ENCODE measurements at regions not wholly inside any gene's neighbourhood (a gene's known extent, or its start where the extent isn't known, plus 50 kb on each side); places are given as distances from the start of the nearest gene placed in this dataset.

GRCh38 chr10:4538016-4538415 lies 288.0 kb upstream of the AKR1E2 start:
- CTCF ChIA-PET, result interaction anchor here (0.8 kb wide), 2 partner anchors 118 to 1340 kb away, joined by 3 to 4 read pairs; no protein-coding TSS in a partner anchor
- Mint-ChIP-seq H3K27ac (ENCODE audit: low read depth, unreplicated experiment) (no peak overlapping the region), H3K4me3 (ENCODE audit: unreplicated experiment) (no peak overlapping the region), H3K9me3 (ENCODE audit: unreplicated experiment) (no peaks in the 10 kb centered on the region), H3K27me3 (ENCODE audit: insufficient read depth, unreplicated experiment) (no peaks in the 10 kb centered on the region), H3K36me3 (ENCODE audit: insufficient read depth, unreplicated experiment) (peaks cover 14% of the 10 kb centered on the region), H3K4me1 (ENCODE audit: insufficient read depth, unreplicated experiment) (peaks cover 20% of the 10 kb centered on the region)
- no peak for TF ChIP-seq CTCF (IDR thresholded peaks at IDR 0.05; ENCODE audit: unreplicated experiment)
- POLR2A ChIA-PET, result no interaction called here
- no TSS peak for BruUV-seq (replicated peaks)
- DNase-seq (ENCODE audit: unreplicated experiment), result no peak
- intact Hi-C loops (cut with micrococcal nuclease), result no loop called here

DNA sequence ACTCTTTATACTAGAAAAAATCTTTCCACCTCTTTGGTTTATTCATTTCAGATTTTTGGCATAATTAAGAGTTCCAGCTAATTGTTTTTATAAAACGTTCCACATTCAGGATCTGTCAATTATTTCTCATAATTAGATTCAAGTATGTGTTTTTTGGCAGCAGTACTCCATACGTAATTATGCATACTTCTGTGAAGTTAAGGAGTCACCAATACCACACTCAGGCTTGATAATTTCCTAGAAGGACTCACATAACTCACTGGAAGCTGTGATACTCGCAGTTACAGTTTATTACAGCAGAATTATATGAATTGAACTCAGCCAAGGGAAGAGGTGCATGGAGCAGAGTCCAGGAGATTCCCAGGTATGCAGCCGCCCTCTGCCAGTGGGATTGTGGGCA lies 290.5 kb upstream of the AKR1E2 start:
- POLR2A ChIA-PET, result interaction anchor here (0.9 kb wide), 1 partner anchor 760 kb away, joined by 3 read pairs; no protein-coding TSS in a partner anchor
- no peak for TF ChIP-seq CTCF (IDR thresholded peaks at IDR 0.05; ENCODE audit: unreplicated experiment)
- Mint-ChIP-seq H3K27ac (ENCODE audit: low read depth, unreplicated experiment) (no peak overlapping the region), H3K4me3 (ENCODE audit: unreplicated experiment) (no peak overlapping the region), H3K4me1 (ENCODE audit: insufficient read depth, unreplicated experiment) (peaks cover 13% of the 10 kb centered on the region), H3K27me3 (ENCODE audit: insufficient read depth, unreplicated experiment) (no peaks in the 10 kb centered on the region), H3K36me3 (ENCODE audit: insufficient read depth, unreplicated experiment) (peaks cover 8% of the 10 kb centered on the region), H3K9me3 (ENCODE audit: unreplicated experiment) (no peaks in the 10 kb centered on the region)
- no TSS peak for BruUV-seq (replicated peaks)
- no peak for DNase-seq (ENCODE audit: unreplicated experiment)
- CTCF ChIA-PET, result interaction anchor here (0.7 to 0.8 kb wide), 2 partner anchors 151 to 192 kb away, joined by 3 to 4 read pairs; no protein-coding TSS in a partner anchor
- intact Hi-C loops (cut with micrococcal nuclease), result no loop called here

DNA sequence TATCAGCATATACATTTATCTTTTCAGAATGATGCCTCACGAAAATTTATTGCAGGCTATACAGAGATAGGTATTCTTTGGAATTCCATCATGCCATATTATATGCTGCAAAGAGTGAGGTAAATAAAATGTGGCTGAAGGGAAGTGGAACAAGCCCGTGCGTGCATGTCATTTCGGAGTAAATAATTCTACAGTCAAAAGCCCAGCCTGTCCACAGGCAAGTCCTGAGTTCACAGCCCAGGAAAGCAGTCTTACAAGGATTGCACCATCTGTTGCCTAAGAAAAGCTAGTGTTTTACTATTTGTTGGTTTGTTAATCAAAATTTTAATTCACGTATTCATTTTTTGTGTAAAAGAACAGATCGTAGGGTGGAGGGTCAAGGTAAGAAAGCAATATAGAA lies 292.4 kb upstream of the AKR1E2 start:
- peak; percentile 67 for DNase-seq (ENCODE audit: unreplicated experiment)
- BruUV-seq (replicated peaks), result no TSS peak
- no peaks in the 10 kb centered on the region for H3K9me3 Mint-ChIP-seq (ENCODE audit: unreplicated experiment)
- peak overlapping the region; percentile 30 for H3K4me3 Mint-ChIP-seq (ENCODE audit: unreplicated experiment)
- H3K27ac Mint-ChIP-seq (ENCODE audit: low read depth, unreplicated experiment), result peak overlapping the region; percentile 87
- H3K27me3 Mint-ChIP-seq (ENCODE audit: insufficient read depth, unreplicated experiment), result no peaks in the 10 kb centered on the region
- ChIA-PET CTCF (interaction anchor here (1.0 kb wide), 1 partner anchor 20 kb away, joined by 4 read pairs; no protein-coding TSS in a partner anchor), POLR2A (interaction anchor here (0.6 to 2.1 kb wide), 13 partner anchors 106 to 1359 kb away, joined by 3 to 12 read pairs (median 4); partner anchors contain the start of gene KLF6)
- intact Hi-C loops (cut with micrococcal nuclease), result loop anchor here (5.0 kb wide), 1 partner anchor 406 kb away; no protein-coding TSS in a partner anchor
- peaks cover 8% of the 10 kb centered on the region for H3K36me3 Mint-ChIP-seq (ENCODE audit: insufficient read depth, unreplicated experiment)
- TF ChIP-seq CTCF (IDR thresholded peaks at IDR 0.05; ENCODE audit: unreplicated experiment), result no peak
- H3K4me1 Mint-ChIP-seq (ENCODE audit: insufficient read depth, unreplicated experiment), result peaks cover 13% of the 10 kb centered on the region

DNA sequence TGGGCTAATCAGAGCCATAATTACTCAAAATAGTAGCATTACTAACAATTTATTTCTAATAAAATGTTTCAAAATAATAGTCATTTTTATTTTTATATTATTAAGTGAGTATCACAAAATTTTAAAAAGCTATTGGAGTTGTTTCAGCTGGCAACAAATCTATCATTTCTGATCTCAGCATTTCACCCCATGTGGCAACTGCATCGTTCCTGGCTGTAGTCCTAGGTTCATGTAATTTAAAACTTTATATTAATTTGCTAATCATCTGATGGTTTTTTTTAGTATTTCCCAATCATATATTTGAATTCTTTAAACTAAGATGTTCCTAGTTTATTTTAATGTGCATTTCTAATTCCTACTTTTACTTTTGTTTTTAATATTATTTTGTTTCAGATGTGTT lies 293.0 kb upstream of the AKR1E2 start:
- BruUV-seq (replicated peaks), result TSS peak; percentile 71
- intact Hi-C loops (cut with micrococcal nuclease), result loop anchor here (5.0 kb wide), 1 partner anchor 406 kb away; no protein-coding TSS in a partner anchor
- peaks cover 4% of the 10 kb centered on the region for H3K36me3 Mint-ChIP-seq (ENCODE audit: insufficient read depth, unreplicated experiment)
- no peak for TF ChIP-seq CTCF (IDR thresholded peaks at IDR 0.05; ENCODE audit: unreplicated experiment)
- H3K27ac Mint-ChIP-seq (ENCODE audit: low read depth, unreplicated experiment), result peak overlapping the region; percentile 87
- CTCF ChIA-PET, result interaction anchor here (0.6 to 1.0 kb wide), 3 partner anchors 19 to 1313 kb away, joined by 3 to 4 read pairs (median 3); no protein-coding TSS in a partner anchor
- no peak overlapping the region for H3K4me3 Mint-ChIP-seq (ENCODE audit: unreplicated experiment)
- H3K27me3 Mint-ChIP-seq (ENCODE audit: insufficient read depth, unreplicated experiment), result no peaks in the 10 kb centered on the region
- H3K4me1 Mint-ChIP-seq (ENCODE audit: insufficient read depth, unreplicated experiment), result peaks cover 13% of the 10 kb centered on the region
- peak; percentile 30 for DNase-seq (ENCODE audit: unreplicated experiment)
- POLR2A ChIA-PET, result interaction anchor here (0.5 to 2.7 kb wide), 18 partner anchors 9 to 751 kb away, joined by 3 to 15 read pairs (median 4); partner anchors contain the start of gene KLF6
- H3K9me3 Mint-ChIP-seq (ENCODE audit: unreplicated experiment), result no peaks in the 10 kb centered on the region
